Esophagus muscularis mucosa (tissue), 4 donors: ENCODE measurements at regions not wholly inside any gene's neighbourhood (a gene's known extent, or its start where the extent isn't known, plus 50 kb on each side); places are given as distances from the start of the nearest gene placed in this dataset.

Experiments
- EP300 ChIP-seq: sonication (generic); formaldehyde crosslinking; IDR thresholded peaks from one replicate; pipeline ENCODE4 v1.6.1; 2017; ENCODE audit warnings: antibody characterized with exemption
- POLR2A ChIP-seq: fragments of 450-650 bp; IDR thresholded peaks from one replicate; pipeline ENCODE4 v1.6.1; 2017; ENCODE audit warnings: antibody characterized with exemption, moderate library complexity, mild to moderate bottlenecking, low read depth
- POLR2AphosphoS5 ChIP-seq, 2 donors: sonication (generic); formaldehyde crosslinking; IDR thresholded peaks; one replicate each; pipeline ENCODE4 v1.6.1; 2017; ENCODE audit warnings: antibody characterized with exemption in 2 of 2
- TF ChIP-seq, protein P1 (sequence below), 3 experiments: fragments of 200-600 bp in 2 of 3; fragments of 450-650 bp in 1 of 3; sonication (generic) in 2 of 3; IDR thresholded peaks; one replicate each; pipeline ENCODE4 v1.5.1; 2017 to 2019; ENCODE audit warnings: antibody characterized with exemption in 3 of 3, mild to moderate bottlenecking in 2 of 3, moderate library complexity in 1 of 3

DNA sequence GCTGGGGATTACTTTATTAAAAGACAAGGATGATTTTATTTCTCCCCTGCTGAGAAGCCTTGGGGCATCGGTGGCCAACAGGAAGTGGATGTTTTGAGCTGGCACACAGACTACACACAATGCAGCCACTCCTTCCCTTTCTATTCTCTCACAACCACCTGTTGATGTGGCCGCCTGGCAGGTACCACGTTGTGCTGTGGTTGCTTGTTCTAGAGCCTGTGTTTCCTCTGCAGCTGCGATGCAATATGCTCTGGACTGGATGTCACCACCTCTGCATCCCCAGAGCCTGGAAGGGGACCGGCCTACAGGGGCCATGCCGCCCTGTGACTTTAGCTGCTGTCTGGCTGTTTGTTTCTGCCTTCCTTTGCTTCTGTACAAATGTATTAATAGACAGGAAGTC, 195.7 kb upstream of the CELF2 start:
- TF ChIP-seq POLR2A (no peak), EP300 (no peak), POLR2AphosphoS5 (IDR thresholded peaks at IDR 0.05) (no peak)
- TF ChIP-seq, protein P1, sequence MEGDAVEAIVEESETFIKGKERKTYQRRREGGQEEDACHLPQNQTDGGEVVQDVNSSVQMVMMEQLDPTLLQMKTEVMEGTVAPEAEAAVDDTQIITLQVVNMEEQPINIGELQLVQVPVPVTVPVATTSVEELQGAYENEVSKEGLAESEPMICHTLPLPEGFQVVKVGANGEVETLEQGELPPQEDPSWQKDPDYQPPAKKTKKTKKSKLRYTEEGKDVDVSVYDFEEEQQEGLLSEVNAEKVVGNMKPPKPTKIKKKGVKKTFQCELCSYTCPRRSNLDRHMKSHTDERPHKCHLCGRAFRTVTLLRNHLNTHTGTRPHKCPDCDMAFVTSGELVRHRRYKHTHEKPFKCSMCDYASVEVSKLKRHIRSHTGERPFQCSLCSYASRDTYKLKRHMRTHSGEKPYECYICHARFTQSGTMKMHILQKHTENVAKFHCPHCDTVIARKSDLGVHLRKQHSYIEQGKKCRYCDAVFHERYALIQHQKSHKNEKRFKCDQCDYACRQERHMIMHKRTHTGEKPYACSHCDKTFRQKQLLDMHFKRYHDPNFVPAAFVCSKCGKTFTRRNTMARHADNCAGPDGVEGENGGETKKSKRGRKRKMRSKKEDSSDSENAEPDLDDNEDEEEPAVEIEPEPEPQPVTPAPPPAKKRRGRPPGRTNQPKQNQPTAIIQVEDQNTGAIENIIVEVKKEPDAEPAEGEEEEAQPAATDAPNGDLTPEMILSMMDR (IDR thresholded peaks at IDR 0.05): no peak
